Naive thymus-derived CD8-positive, alpha-beta T cell (primary cell): ENCODE measurements at regions not wholly inside any gene's neighbourhood (a gene's known extent, or its start where the extent isn't known, plus 50 kb on each side); places are given as distances from the start of the nearest gene placed in this dataset.

Experiments used
- ATAC-seq, 2 donors: fragments of 150-1000 bp; cut with Tn5 transposase in 1 of 2; sonication (Bioruptor Pico), chemical (Tn5 transposase) in 1 of 2; 1 replicate in 1 of 2; 2 replicates in 1 of 2; pipeline ENCODE4 v1.10.0; 2021; ENCODE audit warnings: mild to moderate bottlenecking in 2 of 2, moderate library complexity in 2 of 2
- POLR2A ChIA-PET: fragments of 350-600 bp; sonication (Branson Sonifier 250); formaldehyde crosslinking; loops from one replicate; lab custom pipeline; 2021; ENCODE audit warnings: antibody characterized with exemption; lab: Charles Lee
- DNase-seq, 10 donors: peaks; one replicate each; pipeline versions ENCODE4 v3.0.0 to v3.0.0-alpha.2; 2020 to 2022
- H3K27ac Mint-ChIP-seq, 10 donors: one replicate each; pipeline ENCODE4 v1.8.0; 2020 to 2022; ENCODE audit warnings: mild to moderate bottlenecking in 10 of 10, mixed read lengths in 10 of 10, moderate library complexity in 4 of 10, inconsistent platforms in 1 of 10
- H3K27me3 Mint-ChIP-seq, 5 donors: one replicate each; pipeline ENCODE4 v1.8.0; 2021 to 2022; ENCODE audit warnings: mixed read lengths in 5 of 5
- H3K36me3 Mint-ChIP-seq, 3 donors: one replicate each; pipeline ENCODE4 v1.8.0; 2020 to 2022; ENCODE audit warnings: mixed read lengths in 3 of 3, mild to moderate bottlenecking in 2 of 3, inconsistent platforms in 1 of 3
- H3K4me1 Mint-ChIP-seq, 4 donors: one replicate each; pipeline ENCODE4 v1.8.0; 2021 to 2022; ENCODE audit warnings: mixed read lengths in 4 of 4
- H3K4me3 Mint-ChIP-seq, 10 donors: one replicate each; pipeline ENCODE4 v1.8.0; 2020 to 2022; ENCODE audit warnings: mild to moderate bottlenecking in 10 of 10, mixed read lengths in 10 of 10, moderate library complexity in 6 of 10, inconsistent platforms in 1 of 10
- H3K9me3 Mint-ChIP-seq, 9 donors: one replicate each; pipeline ENCODE4 v1.8.0; 2020 to 2022; ENCODE audit warnings: mixed read lengths in 9 of 9, mild to moderate bottlenecking in 3 of 9, inconsistent platforms in 1 of 9, moderate library complexity in 1 of 9

DNA sequence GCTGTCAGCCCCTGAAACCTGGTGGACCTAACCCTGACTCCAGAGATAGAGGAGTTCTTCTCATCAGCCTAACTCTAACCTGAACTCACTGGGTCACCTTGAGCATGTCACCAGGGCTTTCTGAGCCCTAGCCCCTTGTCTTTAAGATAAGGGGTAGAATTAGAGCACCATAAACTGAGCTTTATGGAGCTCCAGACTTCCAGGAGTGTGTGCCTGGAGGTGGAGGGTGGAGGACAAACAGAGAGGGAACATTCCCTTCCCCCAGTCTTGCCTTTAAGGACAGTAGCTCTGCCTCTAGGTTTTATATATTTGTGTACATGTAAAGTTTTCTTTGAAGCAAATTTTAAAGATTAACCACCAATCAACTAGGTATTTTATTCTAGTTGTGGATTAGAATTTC is 83.9 kb upstream of the PACRGL start:
- no peaks in the 10 kb centered on the region for H3K36me3 Mint-ChIP-seq
- no peak for ATAC-seq
- H3K4me3 Mint-ChIP-seq = no peak overlapping the region
- peaks cover 0 to 4% (median under 1%) of the 10 kb centered on the region in 4 donors for H3K4me1 Mint-ChIP-seq
- POLR2A ChIA-PET = no interaction called here
- no peaks in the 10 kb centered on the region for H3K9me3 Mint-ChIP-seq
- H3K27ac Mint-ChIP-seq = peak overlapping the region in 1 of 10 donors; percentile 20
- DNase-seq = no peak
- peaks cover 0 to 6% (median 3%) of the 10 kb centered on the region in 5 donors for H3K27me3 Mint-ChIP-seq

DNA sequence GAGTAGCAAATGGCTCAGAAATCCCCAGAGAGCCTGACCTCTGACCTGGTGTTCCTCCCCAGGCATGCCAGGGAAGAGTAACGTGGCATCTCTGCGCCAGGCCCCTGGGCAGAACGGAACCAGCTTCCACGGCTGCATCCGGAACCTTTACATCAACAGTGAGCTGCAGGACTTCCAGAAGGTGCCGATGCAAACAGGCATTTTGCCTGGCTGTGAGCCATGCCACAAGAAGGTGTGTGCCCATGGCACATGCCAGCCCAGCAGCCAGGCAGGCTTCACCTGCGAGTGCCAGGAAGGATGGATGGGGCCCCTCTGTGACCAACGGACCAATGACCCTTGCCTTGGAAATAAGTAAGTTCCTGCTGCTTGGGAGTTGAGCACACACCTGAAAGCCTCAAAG is 83.4 kb upstream of the PACRGL start:
- H3K27ac Mint-ChIP-seq = peak overlapping the region in 1 of 10 donors; percentile 20
- peaks cover 0 to 6% (median 3%) of the 10 kb centered on the region in 5 donors for H3K27me3 Mint-ChIP-seq
- peaks cover 0 to 7% (median 2%) of the 10 kb centered on the region in 4 donors for H3K4me1 Mint-ChIP-seq
- H3K4me3 Mint-ChIP-seq = no peak overlapping the region
- H3K36me3 Mint-ChIP-seq = no peaks in the 10 kb centered on the region
- no peak for DNase-seq
- H3K9me3 Mint-ChIP-seq = no peaks in the 10 kb centered on the region
- ATAC-seq = no peak
- POLR2A ChIA-PET = no interaction called here

DNA sequence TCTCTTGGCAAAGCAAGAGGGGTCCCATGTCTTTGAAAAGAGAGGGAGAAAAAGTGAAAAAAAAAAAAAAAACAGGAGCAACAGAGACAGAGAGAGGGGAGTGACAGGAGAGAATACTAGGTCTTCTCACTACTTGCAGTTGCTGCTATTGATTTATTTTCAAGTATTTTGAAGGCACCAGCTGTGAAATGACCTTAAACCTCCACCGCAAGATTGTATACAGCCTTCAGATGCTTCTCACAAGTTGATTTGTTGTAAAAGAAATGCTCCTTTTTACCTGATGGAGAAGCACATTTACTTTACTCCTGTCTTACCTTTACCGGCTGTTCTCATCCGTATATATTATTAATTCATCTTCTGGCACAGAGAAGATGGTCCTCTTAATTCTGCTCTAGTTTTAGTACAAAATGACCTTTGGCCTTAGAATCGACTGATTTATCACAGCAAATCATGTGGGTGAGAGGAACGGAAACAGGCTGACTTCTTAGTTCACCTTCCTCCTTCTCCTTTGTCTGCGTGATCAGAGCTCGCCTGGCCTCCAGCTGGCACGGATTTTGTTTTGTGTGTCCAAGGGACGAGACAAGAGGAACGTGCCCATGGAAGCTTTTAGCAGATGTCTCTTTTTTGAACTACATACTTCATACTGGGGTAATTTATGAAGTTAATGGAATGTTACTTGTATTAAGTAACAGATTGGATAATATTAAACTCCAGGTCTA is 82.4 kb upstream of the PACRGL start:
- DNase-seq (no peak), ATAC-seq (no peak)
- POLR2A ChIA-PET = no interaction called here
- no peak overlapping the region for H3K27ac Mint-ChIP-seq
- no peaks in the 10 kb centered on the region for H3K9me3 Mint-ChIP-seq
- no peaks in the 10 kb centered on the region for H3K36me3 Mint-ChIP-seq
- peaks cover 0 to 7% (median 2%) of the 10 kb centered on the region in 4 donors for H3K4me1 Mint-ChIP-seq
- H3K4me3 Mint-ChIP-seq = no peak overlapping the region
- peaks cover 0 to 6% (median 3%) of the 10 kb centered on the region in 5 donors for H3K27me3 Mint-ChIP-seq

DNA sequence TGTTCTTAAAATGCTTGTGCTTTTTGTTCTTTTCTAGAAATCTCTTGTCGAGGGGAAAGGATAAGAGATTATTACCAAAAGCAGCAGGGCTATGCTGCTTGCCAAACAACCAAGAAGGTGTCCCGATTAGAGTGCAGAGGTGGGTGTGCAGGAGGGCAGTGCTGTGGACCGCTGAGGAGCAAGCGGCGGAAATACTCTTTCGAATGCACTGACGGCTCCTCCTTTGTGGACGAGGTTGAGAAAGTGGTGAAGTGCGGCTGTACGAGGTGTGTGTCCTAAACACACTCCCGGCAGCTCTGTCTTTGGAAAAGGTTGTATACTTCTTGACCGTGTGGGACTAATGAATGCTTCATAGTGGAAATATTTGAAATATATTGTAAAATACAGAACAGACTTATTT is 81.5 kb upstream of the PACRGL start:
- no peak for DNase-seq
- peaks cover 0 to 6% (median 0%) of the 10 kb centered on the region in 5 donors for H3K27me3 Mint-ChIP-seq
- no peak for ATAC-seq
- POLR2A ChIA-PET = no interaction called here
- H3K36me3 Mint-ChIP-seq = no peaks in the 10 kb centered on the region
- no peak overlapping the region for H3K27ac Mint-ChIP-seq
- no peak overlapping the region for H3K4me3 Mint-ChIP-seq
- H3K9me3 Mint-ChIP-seq = no peaks in the 10 kb centered on the region
- H3K4me1 Mint-ChIP-seq = peaks cover 0 to 7% (median 2%) of the 10 kb centered on the region in 4 donors

DNA sequence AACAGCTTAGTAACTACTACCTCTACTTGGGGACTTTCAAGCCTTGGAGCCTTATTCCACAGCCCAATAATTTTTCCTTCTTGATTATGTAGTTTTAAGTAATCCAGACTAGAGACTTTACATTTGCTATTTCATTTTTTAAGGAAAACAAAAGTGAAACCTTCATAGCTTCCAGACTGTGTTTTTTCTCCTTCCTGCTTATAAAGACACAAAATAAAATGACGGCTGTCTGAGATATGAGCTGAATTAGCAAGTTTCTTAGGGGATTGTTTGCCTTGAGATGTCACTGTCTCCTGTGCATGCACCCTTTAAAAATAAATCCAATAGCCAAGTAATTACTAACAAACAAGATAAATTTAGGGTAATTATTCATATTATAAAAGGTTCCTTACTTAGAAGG is 78.8 kb upstream of the PACRGL start:
- Mint-ChIP-seq H3K27me3 (peaks cover 0 to 13% (median 2%) of the 10 kb centered on the region in 5 donors), H3K27ac (peak overlapping the region in 1 of 10 donors; percentile 52), H3K9me3 (peaks cover 0 to 2% (median 0%) of the 10 kb centered on the region in 9 donors), H3K4me3 (peak overlapping the region in 5 of 10 donors; percentile 12 to 38 (median 18)), H3K36me3 (no peaks in the 10 kb centered on the region), H3K4me1 (peaks cover 0 to 8% (median 2%) of the 10 kb centered on the region in 4 donors)
- ATAC-seq = no peak
- POLR2A ChIA-PET = no interaction called here
- DNase-seq = no peak

DNA sequence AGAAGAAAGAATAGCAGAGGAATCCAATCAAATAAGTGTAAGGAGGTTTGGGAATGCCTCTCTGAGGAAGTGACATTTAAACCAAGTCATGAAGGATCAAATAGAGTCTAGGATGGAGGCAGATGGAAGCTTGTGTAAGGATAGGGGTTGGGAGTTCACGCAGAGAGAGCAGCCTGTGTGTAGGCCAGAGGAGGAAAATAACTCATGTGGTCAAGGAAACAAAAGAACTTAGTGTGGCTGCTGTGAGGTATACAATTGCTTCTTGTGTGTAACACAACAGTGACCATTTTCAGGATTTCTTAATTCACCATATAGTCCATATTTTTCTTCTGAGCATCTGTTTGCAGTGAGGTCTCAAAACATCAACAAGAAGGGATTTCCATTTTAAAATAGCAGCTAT is 77.6 kb upstream of the PACRGL start:
- ATAC-seq = no peak
- peaks cover 0 to 2% (median 0%) of the 10 kb centered on the region in 9 donors for H3K9me3 Mint-ChIP-seq
- H3K4me3 Mint-ChIP-seq = no peak overlapping the region
- no peak for DNase-seq
- no peak overlapping the region for H3K27ac Mint-ChIP-seq
- H3K4me1 Mint-ChIP-seq = peaks cover 0 to 8% (median 2%) of the 10 kb centered on the region in 4 donors
- H3K27me3 Mint-ChIP-seq = peaks cover 0 to 10% (median 2%) of the 10 kb centered on the region in 5 donors
- no peaks in the 10 kb centered on the region for H3K36me3 Mint-ChIP-seq
- POLR2A ChIA-PET = no interaction called here

DNA sequence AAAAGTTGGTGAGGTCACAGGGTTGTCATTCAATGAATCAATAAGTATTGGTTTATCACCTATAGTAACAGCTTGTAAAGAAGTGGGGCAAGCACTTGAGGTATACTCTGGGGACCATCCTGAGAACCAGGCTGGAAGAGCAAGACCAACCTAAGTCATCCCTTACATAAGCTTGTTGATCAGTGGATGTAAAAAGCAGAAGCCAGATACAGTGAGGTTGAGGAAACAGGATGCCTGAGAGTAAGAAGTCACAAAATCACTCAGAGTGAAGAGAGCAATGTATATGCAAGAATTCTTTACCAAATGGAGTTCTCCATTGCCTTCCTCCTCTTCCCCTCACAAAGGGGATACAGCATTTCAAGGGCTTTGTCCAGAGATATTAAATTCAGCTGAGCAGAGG is 76.3 kb upstream of the PACRGL start:
- Mint-ChIP-seq H3K27me3 (peaks cover 0 to 10% (median 2%) of the 10 kb centered on the region in 5 donors), H3K36me3 (no peaks in the 10 kb centered on the region), H3K27ac (no peak overlapping the region), H3K4me1 (peaks cover 0 to 5% (median 2%) of the 10 kb centered on the region in 4 donors), H3K9me3 (peaks cover 0 to 2% (median 0%) of the 10 kb centered on the region in 9 donors), H3K4me3 (no peak overlapping the region)
- POLR2A ChIA-PET = no interaction called here
- ATAC-seq = no peak
- DNase-seq = no peak

DNA sequence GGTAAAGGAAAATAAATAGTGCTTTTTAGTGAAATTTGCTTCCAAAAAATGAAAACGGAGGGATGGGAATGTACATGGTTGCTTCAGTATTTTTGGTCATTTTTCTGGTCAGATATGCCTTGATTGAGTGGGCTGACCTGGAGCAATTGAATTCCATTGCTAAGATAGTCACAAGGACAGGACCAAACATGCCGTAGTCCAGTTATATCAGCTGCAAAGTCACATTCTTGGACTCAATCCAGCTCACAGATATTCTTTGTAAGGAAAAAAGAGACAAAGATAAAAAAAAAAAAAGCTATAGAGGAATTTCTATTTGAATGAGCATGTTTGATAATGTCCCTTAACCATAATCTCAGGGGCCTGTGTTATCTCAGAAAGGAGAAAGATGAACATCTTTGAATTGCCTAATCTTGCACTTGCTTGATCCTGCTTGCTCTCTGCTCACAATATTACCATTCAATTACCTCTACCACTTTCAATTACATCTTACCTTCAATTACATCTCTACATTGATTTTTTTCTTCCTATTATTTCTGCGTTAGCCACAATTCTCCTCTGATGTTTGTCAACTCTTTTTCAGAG is 75.4 kb upstream of the PACRGL start:
- Mint-ChIP-seq H3K4me3 (no peak overlapping the region), H3K4me1 (peaks cover 0 to 5% (median 2%) of the 10 kb centered on the region in 4 donors), H3K9me3 (peaks cover 0 to 2% (median 0%) of the 10 kb centered on the region in 9 donors), H3K27me3 (peaks cover 0 to 13% (median 2%) of the 10 kb centered on the region in 5 donors), H3K27ac (no peak overlapping the region), H3K36me3 (no peaks in the 10 kb centered on the region)
- no peak for ATAC-seq
- DNase-seq = no peak
- POLR2A ChIA-PET = no interaction called here

DNA sequence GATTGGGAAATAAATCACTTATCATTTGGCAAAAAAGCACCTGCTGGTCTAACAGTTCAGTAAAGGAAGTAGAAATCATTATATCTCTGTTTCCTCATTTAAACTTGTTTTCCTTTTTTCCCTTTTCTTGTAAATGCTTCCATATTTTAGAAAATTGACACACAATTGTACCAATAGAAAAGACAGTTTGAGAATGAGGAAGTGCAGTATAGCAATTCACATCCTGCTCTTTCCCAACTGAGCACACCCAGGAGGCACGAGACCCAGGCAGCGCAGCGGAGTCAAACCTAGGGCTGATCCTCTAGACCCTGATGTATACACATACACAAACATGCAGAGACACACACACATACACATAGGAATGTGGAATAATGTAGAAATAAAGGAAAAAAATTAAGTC is 74.8 kb upstream of the PACRGL start:
- DNase-seq (no peak), ATAC-seq (no peak)
- POLR2A ChIA-PET = no interaction called here
- peaks cover 0 to 5% (median 2%) of the 10 kb centered on the region in 4 donors for H3K4me1 Mint-ChIP-seq
- H3K27ac Mint-ChIP-seq = no peak overlapping the region
- H3K36me3 Mint-ChIP-seq = no peaks in the 10 kb centered on the region
- peaks cover 0 to 2% (median 0%) of the 10 kb centered on the region in 9 donors for H3K9me3 Mint-ChIP-seq
- H3K4me3 Mint-ChIP-seq = no peak overlapping the region
- peaks cover 0 to 13% (median 2%) of the 10 kb centered on the region in 5 donors for H3K27me3 Mint-ChIP-seq

DNA sequence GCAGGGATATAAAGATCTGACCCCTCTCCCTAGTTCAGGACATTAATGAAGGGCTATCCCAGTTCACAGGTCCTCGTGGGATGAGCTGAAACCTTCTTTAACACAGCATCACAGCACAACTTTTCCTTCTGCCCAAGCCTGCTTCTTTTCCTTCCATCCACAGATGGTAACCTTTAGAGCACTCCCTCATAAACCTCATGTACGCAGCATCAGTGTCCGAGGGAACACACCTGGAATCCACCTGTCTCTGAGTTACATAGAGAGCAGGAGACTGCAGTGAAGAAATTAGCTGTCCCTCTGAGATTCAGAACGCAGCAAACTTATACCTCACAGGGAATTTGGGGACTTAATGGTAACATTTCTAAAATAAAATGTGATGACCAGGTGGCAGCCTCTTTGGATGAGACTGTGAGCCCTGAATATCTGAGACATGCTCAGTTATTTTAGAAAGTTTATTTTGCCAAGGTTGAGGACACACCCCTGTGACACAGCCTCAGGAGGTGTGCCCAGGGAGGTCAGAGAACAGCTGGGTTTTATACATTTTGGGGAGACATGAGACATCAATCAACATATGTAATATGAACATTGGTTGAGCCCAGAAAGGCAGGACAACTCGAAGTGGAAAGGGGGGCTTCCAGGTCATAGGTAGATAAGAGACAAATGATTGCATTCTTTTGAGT is 73.8 kb upstream of the PACRGL start:
- no peak for ATAC-seq
- Mint-ChIP-seq H3K27ac (no peak overlapping the region), H3K4me1 (peaks cover 0 to 3% (median under 1%) of the 10 kb centered on the region in 4 donors), H3K4me3 (no peak overlapping the region), H3K27me3 (peaks cover 0 to 13% (median 2%) of the 10 kb centered on the region in 5 donors), H3K36me3 (no peaks in the 10 kb centered on the region), H3K9me3 (peaks cover 0 to 2% (median 0%) of the 10 kb centered on the region in 9 donors)
- DNase-seq = no peak
- POLR2A ChIA-PET = no interaction called here

DNA sequence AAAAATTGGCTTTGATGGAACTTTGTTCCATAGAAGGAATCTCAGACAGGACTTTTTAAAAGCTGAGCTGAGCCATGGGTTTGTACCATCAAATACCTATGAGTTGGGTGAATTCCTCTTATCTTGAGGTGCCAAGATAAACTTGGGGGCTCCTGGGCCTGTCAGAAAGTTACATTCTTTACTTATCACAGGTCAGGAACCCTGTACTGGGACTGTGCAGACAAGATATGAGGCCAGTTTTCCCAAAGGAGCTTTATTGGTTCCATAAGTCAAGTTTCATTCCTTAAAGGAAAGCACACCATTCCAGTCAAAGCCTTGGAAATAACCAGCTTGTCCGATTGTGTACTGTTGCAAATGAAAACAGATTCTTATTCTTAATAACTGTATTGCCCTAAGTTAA is 72.4 kb upstream of the PACRGL start:
- H3K9me3 Mint-ChIP-seq = peaks cover 0 to 2% (median 0%) of the 10 kb centered on the region in 9 donors
- H3K27me3 Mint-ChIP-seq = peaks cover 0 to 13% (median 2%) of the 10 kb centered on the region in 5 donors
- H3K4me3 Mint-ChIP-seq = no peak overlapping the region
- no peak for DNase-seq
- no peak for ATAC-seq
- H3K27ac Mint-ChIP-seq = no peak overlapping the region
- H3K36me3 Mint-ChIP-seq = no peaks in the 10 kb centered on the region
- POLR2A ChIA-PET = no interaction called here
- H3K4me1 Mint-ChIP-seq = peaks cover 0 to 1% (median 0%) of the 10 kb centered on the region in 4 donors

DNA sequence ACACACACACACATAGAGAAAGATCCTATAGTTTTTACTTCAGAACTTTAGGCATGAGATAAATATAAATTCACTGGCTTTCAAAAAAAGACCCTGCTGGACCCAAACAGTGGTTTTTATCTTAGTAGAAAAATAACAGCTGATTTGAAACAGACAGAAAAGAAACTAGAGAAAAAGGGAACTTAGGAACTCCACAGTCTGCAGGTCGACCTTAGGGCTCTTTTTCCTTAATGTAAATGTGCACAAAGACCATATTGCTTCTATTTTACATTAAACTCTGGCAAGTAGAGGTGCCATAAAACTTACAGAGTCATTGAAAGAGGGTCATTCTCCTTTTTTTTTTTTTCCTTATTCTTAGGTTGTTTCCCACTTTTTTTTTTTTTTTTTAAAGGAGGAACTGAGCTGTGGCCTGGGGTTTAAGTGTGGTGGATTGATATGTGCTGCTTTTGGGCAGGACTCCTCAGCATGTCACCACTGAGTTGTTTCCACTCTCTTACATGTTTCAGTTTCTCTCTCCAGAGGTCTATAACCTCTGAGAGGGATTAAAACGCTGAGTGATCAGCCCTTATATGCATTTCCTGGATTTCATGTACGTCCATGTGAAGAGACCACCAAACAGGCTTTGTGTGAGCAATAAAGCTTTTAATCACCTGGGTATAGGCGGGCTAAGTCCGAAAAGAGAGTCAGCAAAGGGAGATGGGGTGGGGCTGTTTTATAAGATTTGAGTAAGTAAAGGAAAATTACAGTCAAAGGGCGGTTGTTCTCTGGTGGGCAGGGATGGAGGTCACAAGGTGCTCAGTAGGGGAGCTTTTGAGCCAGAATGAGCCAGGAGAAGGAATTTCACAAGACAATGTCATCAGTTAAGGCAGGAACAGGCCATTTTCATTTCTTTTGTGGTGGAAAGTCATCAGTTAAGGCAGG is 70.8 kb upstream of the PACRGL start:
- ATAC-seq (no peak), DNase-seq (no peak)
- H3K9me3 Mint-ChIP-seq = peaks cover 0 to 2% (median 0%) of the 10 kb centered on the region in 9 donors
- H3K4me1 Mint-ChIP-seq = peaks cover 0 to 1% (median 0%) of the 10 kb centered on the region in 4 donors
- H3K4me3 Mint-ChIP-seq = no peak overlapping the region
- H3K27ac Mint-ChIP-seq = no peak overlapping the region
- H3K27me3 Mint-ChIP-seq = peaks cover 0 to 21% (median 6%) of the 10 kb centered on the region in 5 donors
- no peaks in the 10 kb centered on the region for H3K36me3 Mint-ChIP-seq
- POLR2A ChIA-PET = no interaction called here
